H1 (cell line): ENCODE measurements at regions not wholly inside any gene's neighbourhood (a gene's known extent, or its start where the extent isn't known, plus 50 kb on each side); places are given as distances from the start of the nearest gene placed in this dataset.

ENCODE experiments used
- CTCF ChIA-PET: fragments of 300-600 bp; sonication (Branson Sonifier 250); formaldehyde crosslinking; loops from one replicate; lab custom pipeline; 2021; ENCODE audit not compliant: partially characterized antibody; lab: Charles Lee
- POLR2A ChIA-PET: fragments of 300-600 bp; sonication (Branson Sonifier 250); formaldehyde crosslinking; loops from one replicate; lab custom pipeline; 2021; ENCODE audit warnings: inconsistent platforms; ENCODE audit not compliant: partially characterized antibody; lab: Charles Lee
- DNase-seq, 2 experiments: peaks; one replicate each; pipeline versions ENCODE4 v3.0.0 to v3.0.0-alpha.2; 2010 to 2022; ENCODE audit warnings: low spot score in 2 of 2, low read depth in 1 of 2, mixed read lengths in 1 of 2
- FAIRE-seq: peaks from 2 replicates; lab custom pipeline; 2011; peaks lifted over from hg19 to GRCh38; lab: Jason Lieb, UNC
- H2AFZ ChIP-seq: 2 replicates; pipeline ENCODE4 v1.8.1; 2012; ENCODE audit warnings: low read length, inconsistent platforms
- H2AK5ac ChIP-seq: 2 replicates; pipeline ENCODE4 v1.6.1; 2013; ENCODE audit warnings: low read depth, low read length
- H2BK120ac ChIP-seq: replicated peaks from 2 replicates; pipeline ENCODE3; 2013; ENCODE audit warnings: low read depth, low read length, inconsistent platforms
- H2BK12ac ChIP-seq: 2 replicates; pipeline ENCODE4 v1.6.1; 2013; ENCODE audit warnings: low read depth, low read length
- H2BK15ac ChIP-seq: 2 replicates; pipeline ENCODE4 v1.6.1; 2013; ENCODE audit warnings: low read length
- H2BK20ac ChIP-seq: 2 replicates; pipeline ENCODE4 v1.6.1; 2013; ENCODE audit warnings: low read length
- H2BK5ac ChIP-seq: 2 replicates; pipeline ENCODE4 v1.6.1; 2013; ENCODE audit warnings: low read depth, low read length
- H3K14ac ChIP-seq: 2 replicates; pipeline ENCODE4 v1.6.1; 2013; ENCODE audit warnings: inconsistent platforms; ENCODE audit not compliant: insufficient read length
- H3K18ac ChIP-seq: 2 replicates; pipeline ENCODE4 v1.6.1; 2013; ENCODE audit warnings: low read length; ENCODE audit errors: extremely low read depth
- H3K23ac ChIP-seq: 2 replicates; pipeline ENCODE4 v1.6.1; 2013; ENCODE audit warnings: inconsistent platforms; ENCODE audit not compliant: insufficient read length
- H3K23me2 ChIP-seq: 2 replicates; pipeline ENCODE4 v1.6.1; 2013; ENCODE audit warnings: low read depth, low read length
- H3K27ac ChIP-seq: 2 replicates; pipeline ENCODE4 v1.6.1; 2011; ENCODE audit warnings: low read depth, low read length, inconsistent platforms
- H3K27me3 ChIP-seq, 4 experiments: replicated peaks in 1 of 4; 1 replicate in 1 of 4; 2 replicates in 3 of 4; pipeline versions ENCODE4 v1.6.1 to v1.8.1; 2011 to 2013; ENCODE audit warnings: low read length in 3 of 4, mild to moderate bottlenecking in 3 of 4, inconsistent platforms in 2 of 4, mixed read lengths in 2 of 4, moderate library complexity in 1 of 4; ENCODE audit not compliant: control insufficient read depth in 3 of 4, insufficient read depth in 3 of 4; ENCODE audit errors: extremely low read depth in 1 of 4
- H3K36me3 ChIP-seq, 4 experiments: 2 replicates each; pipeline versions ENCODE4 v1.6.1 to v1.8.1; 2011 to 2013; ENCODE audit warnings: mild to moderate bottlenecking in 4 of 4, low read length in 3 of 4, moderate library complexity in 2 of 4, control low read depth in 1 of 4, inconsistent platforms in 1 of 4; ENCODE audit not compliant: insufficient read depth in 4 of 4, control insufficient read depth in 2 of 4
- H3K4ac ChIP-seq: replicated peaks from 2 replicates; pipeline ENCODE3; 2013; ENCODE audit warnings: low read length, low read depth, mixed read lengths, inconsistent platforms; ENCODE audit not compliant: insufficient read length
- H3K4me1 ChIP-seq, 4 experiments: replicated peaks in 1 of 4; 1 replicate in 1 of 4; 2 replicates in 3 of 4; pipeline versions ENCODE4 v1.6.1 to v1.8.1; 2011 to 2013; ENCODE audit warnings: low read length in 3 of 4, inconsistent platforms in 2 of 4, mixed read lengths in 1 of 4; ENCODE audit not compliant: insufficient read depth in 4 of 4, control insufficient read depth in 3 of 4
- H3K4me2 ChIP-seq, 2 experiments: 2 replicates each; pipeline versions ENCODE4 v1.6.1 to v1.8.1; 2011 to 2013; ENCODE audit warnings: low read depth in 2 of 2, low read length in 2 of 2, control low read depth in 1 of 2, inconsistent platforms in 1 of 2, mild to moderate bottlenecking in 1 of 2; ENCODE audit not compliant: insufficient read depth in 1 of 2
- H3K4me3 ChIP-seq, 4 experiments: fragments of 200-600, 300-600 bp in 1 of 4; sonication (generic), shearing (Covaris generic), sonication (Bioruptor Twin) in 1 of 4; 2 replicates each; pipeline versions ENCODE4 v1.5.1 to v1.8.1; 2011 to 2016; ENCODE audit warnings: low read length in 4 of 4, low read depth in 3 of 4, control low read depth in 2 of 4, inconsistent platforms in 2 of 4, mild to moderate bottlenecking in 2 of 4, mixed read lengths in 1 of 4, moderate library complexity in 1 of 4; ENCODE audit not compliant: insufficient read depth in 2 of 4; ENCODE audit errors: extremely low read depth in 1 of 4
- H3K56ac ChIP-seq: replicated peaks from 2 replicates; pipeline ENCODE3; 2013; ENCODE audit warnings: low read depth, mild to moderate bottlenecking, mixed read lengths, low read length, inconsistent platforms; ENCODE audit not compliant: insufficient read length
- H3K79me1 ChIP-seq: 2 replicates; pipeline ENCODE4 v1.6.1; 2013; ENCODE audit warnings: low read depth, low read length, control low read depth
- H3K79me2 ChIP-seq, 2 experiments: 2 replicates each; pipeline versions ENCODE4 v1.6.1 to v1.8.1; 2012 to 2013; ENCODE audit warnings: low read length in 2 of 2, mild to moderate bottlenecking in 2 of 2, inconsistent platforms in 1 of 2; ENCODE audit not compliant: insufficient read depth in 2 of 2, control insufficient read depth in 1 of 2
- H3K9ac ChIP-seq, 4 experiments: replicated peaks in 1 of 4; 1 replicate in 1 of 4; 2 replicates in 3 of 4; pipeline versions ENCODE4 v1.6.1 to v1.8.1; 2011 to 2013; ENCODE audit warnings: low read depth in 3 of 4, low read length in 3 of 4, control low read depth in 2 of 4, mild to moderate bottlenecking in 2 of 4, moderate library complexity in 2 of 4, inconsistent platforms in 1 of 4; ENCODE audit errors: extremely low read depth in 1 of 4
- H3K9me3 ChIP-seq, 2 experiments: 2 replicates each; pipeline versions ENCODE4 v1.6.1 to v1.8.1; 2012 to 2013; ENCODE audit warnings: mild to moderate bottlenecking in 2 of 2, moderate library complexity in 2 of 2, control low read depth in 1 of 2, inconsistent platforms in 1 of 2, low read depth in 1 of 2, low read length in 1 of 2, mixed read lengths in 1 of 2; ENCODE audit not compliant: insufficient read depth in 2 of 2
- H4K20me1 ChIP-seq, 2 experiments: replicated peaks in 1 of 2; 2 replicates each; pipeline versions ENCODE3 to v1.8.1; 2011 to 2013; ENCODE audit warnings: inconsistent platforms in 2 of 2, low read length in 2 of 2, mild to moderate bottlenecking in 1 of 2; ENCODE audit not compliant: insufficient read depth in 2 of 2, control insufficient read depth in 1 of 2
- H4K5ac ChIP-seq: 2 replicates; pipeline ENCODE4 v1.6.1; 2013; ENCODE audit warnings: low read length, low read depth, mixed read lengths, inconsistent platforms; ENCODE audit not compliant: insufficient read length
- H4K8ac ChIP-seq: 2 replicates; pipeline ENCODE4 v1.8.0; 2013; ENCODE audit warnings: mild to moderate bottlenecking, moderate library complexity, low read length, inconsistent platforms; ENCODE audit not compliant: insufficient read depth; ENCODE audit errors: extremely low read depth
- H4K91ac ChIP-seq: replicated peaks from 2 replicates; pipeline ENCODE3; 2013; ENCODE audit warnings: low read length, mixed read lengths, inconsistent platforms; ENCODE audit not compliant: insufficient read length
- JUN ChIP-seq: IDR thresholded peaks from 2 replicates; pipeline ENCODE4 v1.6.1; 2011; ENCODE audit warnings: low read depth, mild to moderate bottlenecking, improper control_type of control experiment, low read length
- RFX5 ChIP-seq: IDR thresholded peaks from 2 replicates; pipeline ENCODE4 v1.6.1; 2011; ENCODE audit warnings: low read depth, low read length, improper control_type of control experiment, borderline replicate concordance
- TCF12 ChIP-seq: IDR thresholded peaks from 2 replicates; pipeline ENCODE4 v1.6.1; 2011; ENCODE audit warnings: low read depth, mild to moderate bottlenecking, low read length
- WGBS, 2 experiments: shearing (Covaris generic) in 1 of 2; methylation state at CpG; one replicate each; pipeline versions ENCODE4 v1.1.6 to v1.1.7; 2013 to 2015; ENCODE audit warnings: low lambda C conversion rate in 2 of 2, mixed read lengths in 2 of 2, inconsistent platforms in 1 of 2, low coverage in 1 of 2, missing lambda C conversion rate in 1 of 2; ENCODE audit not compliant: insufficient replicate concordance in 2 of 2, insufficient coverage in 1 of 2, insufficient read length in 1 of 2; ENCODE audit errors: extremely low coverage in 1 of 2, missing lambda C conversion rate in 1 of 2; 5-methylcytosine and 5-hydroxymethylcytosine counted together

DNA sequence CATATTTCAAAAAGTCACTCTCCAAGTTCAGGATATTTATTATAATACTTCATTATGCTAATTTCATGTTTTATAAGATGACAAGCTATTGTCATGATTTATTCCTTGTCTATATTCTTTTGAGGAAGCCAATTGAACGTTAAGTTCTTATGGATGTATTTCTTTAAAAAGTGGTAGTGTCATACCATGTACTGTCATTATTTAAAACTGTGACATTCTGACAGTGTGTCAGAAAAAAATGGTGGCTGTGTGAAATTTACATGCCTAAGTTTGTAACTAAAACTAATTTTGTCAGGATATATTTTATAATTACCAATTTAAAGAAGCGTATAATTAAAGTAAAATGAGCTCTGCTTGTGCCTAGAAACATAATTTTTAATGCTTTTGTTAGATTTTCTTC, 158.9 kb upstream of the HDAC9 start:
- Histone ChIP-seq H3K27me3 (no peaks in the 10 kb centered on the region), H3K4me2 (no peak overlapping the region), H3K79me2 (no peaks in the 10 kb centered on the region), H4K5ac (no peak overlapping the region), H3K4me3 (no peak overlapping the region)
- TF ChIP-seq TCF12 (no peak), RFX5 (no peak), JUN (no peak)
- TF ChIP-seq, all 59 proteins: peak for 0
- Histone ChIP-seq H4K91ac (no peak overlapping the region), H3K4me1 (no peaks in the 10 kb centered on the region), H3K79me1 (no peaks in the 10 kb centered on the region), H2BK120ac (no peak overlapping the region), H3K9ac (no peak overlapping the region), H3K23me2 (no peaks in the 10 kb centered on the region), H3K14ac (no peak overlapping the region), H2BK20ac (no peak overlapping the region), H2BK5ac (no peak overlapping the region), H2AK5ac (no peak overlapping the region), H3K36me3 (no peaks in the 10 kb centered on the region), H3K23ac (no peak overlapping the region), H4K8ac (no peak overlapping the region), H3K27ac (no peak overlapping the region), H2BK15ac (no peak overlapping the region), H3K56ac (no peak overlapping the region), H2AFZ (no peak overlapping the region), H3K18ac (no peak overlapping the region), H4K20me1 (no peaks in the 10 kb centered on the region), H3K4ac (no peak overlapping the region), H3K9me3 (no peaks in the 10 kb centered on the region), H2BK12ac (no peak overlapping the region)
- ChIA-PET POLR2A (no interaction called here), CTCF (interaction anchor here (0.9 to 1.6 kb wide), 2 partner anchors 8 to 158 kb away, joined by 3 to 5 read pairs; no protein-coding TSS in a partner anchor)
- 91% methylated on average over 2 of the region's 2 CpGs; no CpG with 5 or more reads in 1 of the 2 experiments for WGBS, 2 experiments
- FAIRE-seq (no peak), DNase-seq (no peak)
